Erythroblast (primary cell): ENCODE measurements at regions not wholly inside any gene's neighbourhood (a gene's known extent, or its start where the extent isn't known, plus 50 kb on each side); places are given as distances from the start of the nearest gene placed in this dataset.
"Not testable (repeated sequence)": the region's sequence is repeated elsewhere in the genome, so short reads cannot be mapped to it uniquely, and the experiment has no call there.

Source experiments
- DNase-seq, 2 experiments: peaks; one replicate each; lab custom pipeline; 2025; lab: John Stamatoyannopoulos, UW
- GATA1 ChIP-seq: IDR thresholded peaks from 2 replicates; pipeline ENCODE4 v1.6.1; 2011; ENCODE audit warnings: low read depth, mild to moderate bottlenecking, control low read depth, low read length, moderate library complexity
- POLR2A ChIP-seq: IDR thresholded peaks from 2 replicates; pipeline ENCODE4 v1.6.1; 2011; ENCODE audit warnings: mild to moderate bottlenecking, low read length

GRCh38 chr4:115229873-115230272, 116.5 kb upstream of the NDST4 start:
- TF ChIP-seq POLR2A (no peak), GATA1 (no peak)

GRCh38 chr4:115228851-115229250, 115.4 kb upstream of the NDST4 start:
- no peak for TF ChIP-seq POLR2A
- TF ChIP-seq GATA1 = no peak
- DNase-seq = no peak

More at GRCh38 chr4:115229873-115230272, 116.5 kb upstream of the NDST4 start:
- DNase-seq = no peak

GRCh38 chr4:115222061-115222460, 108.6 kb upstream of the NDST4 start:
- no peak for DNase-seq
- TF ChIP-seq POLR2A (no peak), GATA1 (no peak)

- DNase-seq = no peak
- TF ChIP-seq POLR2A (no peak), GATA1 (no peak)
Measured at GRCh38 chr4:115219862-115220261, 106.4 kb upstream of the NDST4 start.

GRCh38 chr4:115219315-115219860, 106.0 kb upstream of the NDST4 start:
- DNase-seq = no peak
- no peak for TF ChIP-seq GATA1
- no peak for TF ChIP-seq POLR2A

GRCh38 chr4:115215935-115216334, 102.5 kb upstream of the NDST4 start:
- DNase-seq = no peak
- TF ChIP-seq GATA1 (no peak), POLR2A (no peak)

GRCh38 chr4:115213716-115214115, 100.3 kb upstream of the NDST4 start:
- DNase-seq = no peak

GRCh38 chr4:115201042-115201330, 87.6 kb upstream of the NDST4 start:
- no peak for DNase-seq
- no peak for TF ChIP-seq POLR2A
- no peak for TF ChIP-seq GATA1

More at GRCh38 chr4:115213716-115214115, 100.3 kb upstream of the NDST4 start:
- TF ChIP-seq GATA1 (no peak), POLR2A (no peak)

GRCh38 chr4:115200201-115201041, 87.0 kb upstream of the NDST4 start:
- DNase-seq = not testable (repeated sequence)

GRCh38 chr4:115194612-115195011, 81.2 kb upstream of the NDST4 start:
- not testable (repeated sequence) for DNase-seq

GRCh38 chr4:115190529-115190928, 77.1 kb upstream of the NDST4 start:
- TF ChIP-seq GATA1 (no peak), POLR2A (no peak)
- DNase-seq = no peak

GRCh38 chr4:115187136-115187535, 73.7 kb upstream of the NDST4 start:
- no peak for DNase-seq
- TF ChIP-seq GATA1 = no peak
- no peak for TF ChIP-seq POLR2A

- DNase-seq = not testable (repeated sequence)
Measured at GRCh38 chr4:115179438-115180062, 66.1 kb upstream of the NDST4 start.

- not testable (repeated sequence) for DNase-seq
Measured at GRCh38 chr4:115178687-115179086, 65.3 kb upstream of the NDST4 start.

- TF ChIP-seq POLR2A = no peak
- no peak for TF ChIP-seq GATA1
- DNase-seq = no peak
Measured at GRCh38 chr4:115171220-115171619, 57.8 kb upstream of the NDST4 start.
